Endothelial cell of umbilical vein (primary cell): ENCODE measurements at regions not wholly inside any gene's neighbourhood (a gene's known extent, or its start where the extent isn't known, plus 50 kb on each side); places are given as distances from the start of the nearest gene placed in this dataset.

Source experiments
- BruUV-seq: library from RNA; stranded (reverse); fragments of 400-500 nt; replicated peaks from 2 replicates; lab custom pipeline; 2021; lab: Mats Ljungman, UMichigan
- CTCF ChIA-PET: fragments of 300-600, 350-600 bp; sonication (Branson Sonifier 250); formaldehyde crosslinking; loops from one replicate; lab custom pipeline; 2021; ENCODE audit warnings: antibody characterized with exemption, inconsistent platforms; lab: Charles Lee
- POLR2A ChIA-PET: fragments of 300-600, 350-600 bp; sonication (Branson Sonifier 250); formaldehyde crosslinking; loops from one replicate; lab custom pipeline; 2021; ENCODE audit warnings: antibody characterized with exemption, inconsistent platforms; lab: Charles Lee
- DNase-seq: peaks from one replicate; pipeline ENCODE4 v3.0.0-alpha.2; 2011; ENCODE audit warnings: low read depth, low spot score
- FAIRE-seq: peaks from 2 replicates; lab custom pipeline; 2011; peaks lifted over from hg19 to GRCh38; lab: Jason Lieb, UNC
- H2AFZ ChIP-seq: 2 replicates; pipeline ENCODE4 v1.6.0; 2012; ENCODE audit warnings: low read depth, low read length, control low read depth, inconsistent platforms
- H3K27ac ChIP-seq: 2 replicates; pipeline ENCODE4 v1.5.1; 2011; ENCODE audit warnings: low read depth, mild to moderate bottlenecking, control low read depth, low read length, moderate library complexity; ENCODE audit not compliant: insufficient read depth
- H3K27me3 ChIP-seq, 2 experiments: 2 replicates each; pipeline versions ENCODE4 v1.6.0 to v1.6.1; 2011; ENCODE audit warnings: low read length in 2 of 2, mixed read lengths in 1 of 2; ENCODE audit not compliant: control insufficient read depth in 2 of 2, insufficient read depth in 2 of 2
- H3K36me3 ChIP-seq, 2 experiments: 2 replicates in 1 of 2; 3 replicates in 1 of 2; pipeline ENCODE4 v1.5.1; 2011; ENCODE audit warnings: low read length in 2 of 2, mild to moderate bottlenecking in 1 of 2, moderate library complexity in 1 of 2; ENCODE audit not compliant: control insufficient read depth in 2 of 2, insufficient read depth in 2 of 2; ENCODE audit errors: extremely low read depth in 1 of 2
- H3K4me1 ChIP-seq: 3 replicates; pipeline ENCODE4 v1.5.1; 2011; ENCODE audit warnings: mild to moderate bottlenecking, low read length; ENCODE audit not compliant: control insufficient read depth, insufficient read depth; ENCODE audit errors: extremely low read depth
- H3K4me2 ChIP-seq: 2 replicates; pipeline ENCODE4 v1.6.1; 2011; ENCODE audit warnings: low read length, control low read depth, mixed read lengths; ENCODE audit not compliant: insufficient read depth
- H3K4me3 ChIP-seq, 3 experiments: fragments of 200-600 bp in 1 of 3; sonication (generic), shearing (Covaris generic) in 1 of 3; replicated peaks in 1 of 3; 2 replicates each; pipeline ENCODE4 v1.5.1; 2011 to 2016; ENCODE audit warnings: control low read depth in 3 of 3, low read length in 3 of 3, mild to moderate bottlenecking in 2 of 3, inconsistent platforms in 1 of 3, low read depth in 1 of 3, moderate library complexity in 1 of 3; ENCODE audit not compliant: insufficient read depth in 1 of 3
- H3K79me2 ChIP-seq: 2 replicates; pipeline ENCODE4 v1.6.0; 2012; ENCODE audit warnings: low read length, inconsistent platforms; ENCODE audit not compliant: control insufficient read depth, insufficient read depth
- H3K9ac ChIP-seq: replicated peaks from 2 replicates; pipeline ENCODE3; 2011; ENCODE audit warnings: low read length, control low read depth; ENCODE audit not compliant: insufficient read depth; ENCODE audit errors: extremely low read depth
- H3K9me1 ChIP-seq: replicated peaks from 3 replicates; pipeline ENCODE4 v1.6.0; 2011; ENCODE audit warnings: mild to moderate bottlenecking, low read length; ENCODE audit not compliant: control insufficient read depth, insufficient read depth; ENCODE audit errors: extremely low read depth
- H3K9me3 ChIP-seq: replicated peaks from 2 replicates; pipeline ENCODE4 v1.5.1; 2012; ENCODE audit warnings: low read length, inconsistent platforms; ENCODE audit not compliant: control insufficient read depth, insufficient read depth
- H4K20me1 ChIP-seq: replicated peaks from 2 replicates; pipeline ENCODE3; 2011; ENCODE audit warnings: mild to moderate bottlenecking, low read length; ENCODE audit not compliant: control insufficient read depth, insufficient read depth; ENCODE audit errors: extremely low read depth
- CTCF ChIP-seq, 2 donors: IDR thresholded peaks; 1 replicate in 1 of 2; 2 replicates in 1 of 2; pipeline ENCODE4 v1.5.1; 2011; ENCODE audit warnings: low read length in 2 of 2, mild to moderate bottlenecking in 2 of 2, moderate library complexity in 2 of 2, control low read depth in 1 of 2, inconsistent platforms in 1 of 2, low read depth in 1 of 2; ENCODE audit not compliant: insufficient read depth in 1 of 2; ENCODE audit errors: extremely low read depth in 1 of 2
- EZH2 ChIP-seq: IDR thresholded peaks from 2 replicates; pipeline ENCODE4 v1.6.1; 2012; ENCODE audit warnings: borderline replicate concordance, low read depth, mild to moderate bottlenecking, moderate library complexity, low read length, inconsistent platforms; ENCODE audit not compliant: severe bottlenecking
- FOS ChIP-seq: IDR thresholded peaks from 2 replicates; pipeline ENCODE4 v1.6.1; 2011; ENCODE audit warnings: mild to moderate bottlenecking, low read length, moderate library complexity, borderline replicate concordance; ENCODE audit not compliant: insufficient read depth
- GATA2 ChIP-seq: IDR thresholded peaks from 2 replicates; pipeline ENCODE4 v1.7.0; 2011; ENCODE audit warnings: low read depth, mild to moderate bottlenecking, moderate library complexity, mixed read lengths, low read length; ENCODE audit not compliant: insufficient read length, insufficient read depth
- JUN ChIP-seq: IDR thresholded peaks from 2 replicates; pipeline ENCODE4 v1.6.1; 2011; ENCODE audit warnings: borderline replicate concordance, low read depth; ENCODE audit not compliant: insufficient read length, insufficient read depth
- MAX ChIP-seq: IDR thresholded peaks from 2 replicates; pipeline ENCODE4 v1.6.1; 2011; ENCODE audit not compliant: insufficient read depth, insufficient read length
- MYC ChIP-seq: IDR thresholded peaks from one replicate; pipeline ENCODE4 v1.6.1; 2011; ENCODE audit warnings: mild to moderate bottlenecking, low read depth, low read length
- POLR2A ChIP-seq: IDR thresholded peaks from 2 replicates; pipeline ENCODE4 v1.6.1; 2012; ENCODE audit warnings: low read depth, mild to moderate bottlenecking, control low read depth, low read length
- POLR2AphosphoS5 ChIP-seq: IDR thresholded peaks from 2 replicates; pipeline ENCODE4 v1.6.1; 2012; ENCODE audit warnings: low read depth, mild to moderate bottlenecking, control low read depth, low read length, moderate library complexity; ENCODE audit not compliant: insufficient read depth
- dilution Hi-C: fragments of 300-500 bp; cut with MboI; formaldehyde crosslinking; loops from one replicate; pipeline ENCODE4 v1.15.0; 2019; ENCODE audit warnings: low sequenced_read_pairs; ENCODE audit not compliant: extremely low pct_ligation_motif_present
- intact Hi-C: fragments of 100-400 bp; cut with micrococcal nuclease; formaldehyde crosslinking; loops from one replicate; pipeline ENCODE4 v1.10.0; 2022

- ChIA-PET CTCF (interaction anchor here (1.3 to 9.8 kb wide), 3 partner anchors 13 to 241 kb away, joined by 3 to 197 read pairs (median 4); no protein-coding TSS in a partner anchor), POLR2A (no interaction called here)
- H3K4me1 ChIP-seq, result no peaks in the 10 kb centered on the region
- TF ChIP-seq JUN, result no peak
- no peak for TF ChIP-seq MYC
- TF ChIP-seq CTCF (IDR thresholded peaks at IDR 0.05; ENCODE audit: extremely low read depth in 1 of 2, insufficient read depth in 1 of 2, low read depth in 1 of 2, low read length in 2 of 2), result no peak
- no peak for TF ChIP-seq POLR2A
- TF ChIP-seq FOS, result no peak
- TF ChIP-seq MAX, result no peak
- no peak for TF ChIP-seq POLR2AphosphoS5
- no peak for TF ChIP-seq GATA2
- TF ChIP-seq EZH2, result no peak
- no peak overlapping the region for H2AFZ ChIP-seq
- no peaks in the 10 kb centered on the region for H4K20me1 ChIP-seq
- H3K4me2 ChIP-seq, result no peak overlapping the region
- no peak for FAIRE-seq
- intact Hi-C loops, result no loop called here
- BruUV-seq, result no TSS peak
- no peak overlapping the region for H3K4me3 ChIP-seq
- H3K27me3 ChIP-seq, result peaks cover 20 to 21% of the 10 kb centered on the region in 2 experiments
- no peak overlapping the region for H3K27ac ChIP-seq
- no peaks in the 10 kb centered on the region for H3K36me3 ChIP-seq
- no peaks in the 10 kb centered on the region for H3K79me2 ChIP-seq
- dilution Hi-C loops, result no loop called here
- H3K9me1 ChIP-seq, result no peaks in the 10 kb centered on the region
- no peaks in the 10 kb centered on the region for H3K9me3 ChIP-seq
- DNase-seq, result no peak
- no peak overlapping the region for H3K9ac ChIP-seq
These were observed 200.9 kb upstream of the PKDCC start for GRCh38 chr2:41846962-41847361.
